IMR-90 (cell line): ENCODE measurements at regions not wholly inside any gene's neighbourhood (a gene's known extent, or its start where the extent isn't known, plus 50 kb on each side); places are given as distances from the start of the nearest gene placed in this dataset.

ENCODE experiments used
- ATAC-seq: fragments of 200-7000 bp; cut with Tn5 transposase; 2 replicates; pipeline ENCODE4 v1.9.1; 2020; ENCODE audit warnings: low read depth, mild to moderate bottlenecking, moderate library complexity
- BruUV-seq: library from RNA; stranded (reverse); fragments of 400-500 nt; replicated peaks from 2 replicates; lab custom pipeline; 2021; lab: Mats Ljungman, UMichigan
- CTCF ChIA-PET: fragments of 300-600 bp; formaldehyde crosslinking; extraction: SDS; loops from one replicate; lab custom pipeline; 2021; ENCODE audit warnings: antibody characterized with exemption; lab: Yijun Ruan, JAX
- POLR2A ChIA-PET: fragments of 300-600 bp; sonication (Branson Sonifier 250); formaldehyde crosslinking; loops from one replicate; lab custom pipeline; 2022; ENCODE audit warnings: antibody characterized with exemption; ENCODE audit not compliant: unreplicated experiment; lab: Charles Lee
- DNase-seq: peaks from one replicate; pipeline ENCODE4 v3.0.0; 2013
- H2AFZ ChIP-seq: replicated peaks from 2 replicates; pipeline ENCODE3; 2013; ENCODE audit warnings: low read length, mild to moderate bottlenecking; ENCODE audit not compliant: poor library complexity
- H2AK5ac ChIP-seq: 2 replicates; pipeline ENCODE4 v1.6.1; 2013; ENCODE audit warnings: low read depth, low read length, inconsistent platforms
- H2AK9ac ChIP-seq: replicated peaks from 2 replicates; pipeline ENCODE3; 2013; ENCODE audit warnings: mild to moderate bottlenecking, low read depth, low read length, moderate library complexity; ENCODE audit not compliant: poor library complexity
- H2BK120ac ChIP-seq: 2 replicates; pipeline ENCODE4 v1.6.1; 2013; ENCODE audit warnings: low read depth, low read length, inconsistent platforms
- H2BK15ac ChIP-seq: 3 replicates; pipeline ENCODE4 v1.6.1; 2013; ENCODE audit warnings: low read depth, low read length, inconsistent platforms
- H2BK20ac ChIP-seq: 2 replicates; pipeline ENCODE4 v1.6.1; 2013; ENCODE audit warnings: low read depth, mild to moderate bottlenecking, inconsistent platforms, low read length, moderate library complexity
- H2BK5ac ChIP-seq: 2 replicates; pipeline ENCODE4 v1.6.1; 2013; ENCODE audit warnings: mild to moderate bottlenecking, low read depth, low read length, inconsistent platforms; ENCODE audit not compliant: poor library complexity, severe bottlenecking
- H3K14ac ChIP-seq: replicated peaks from 2 replicates; pipeline ENCODE4 v1.6.1; 2013; ENCODE audit warnings: low read depth, low read length, inconsistent platforms
- H3K18ac ChIP-seq: 2 replicates; pipeline ENCODE4 v1.6.1; 2013; ENCODE audit warnings: low read depth, low read length, control low read depth
- H3K23ac ChIP-seq: 2 replicates; pipeline ENCODE4 v1.6.1; 2013; ENCODE audit warnings: low read depth, low read length, inconsistent platforms
- H3K27ac ChIP-seq: 2 replicates; pipeline ENCODE4 v1.5.1; 2013; ENCODE audit warnings: mild to moderate bottlenecking, control low read depth, low read length; ENCODE audit not compliant: insufficient read depth
- H3K27me3 ChIP-seq: 2 replicates; pipeline ENCODE4 v1.6.1; 2013; ENCODE audit warnings: low read length; ENCODE audit not compliant: control insufficient read depth, insufficient read depth
- H3K36me3 ChIP-seq: 2 replicates; pipeline ENCODE4 v1.6.1; 2013; ENCODE audit warnings: low read length, mixed read lengths; ENCODE audit not compliant: control insufficient read depth, insufficient read depth
- H3K4ac ChIP-seq: 2 replicates; pipeline ENCODE4 v1.6.1; 2013; ENCODE audit warnings: low read depth, low read length, inconsistent platforms
- H3K4me1 ChIP-seq: 2 replicates; pipeline ENCODE4 v1.6.1; 2013; ENCODE audit warnings: low read length, mixed read lengths; ENCODE audit not compliant: control insufficient read depth, insufficient read depth
- H3K4me2 ChIP-seq: 2 replicates; pipeline ENCODE4 v1.6.1; 2013; ENCODE audit warnings: low read depth, mild to moderate bottlenecking, control low read depth, low read length, moderate library complexity
- H3K4me3 ChIP-seq: 2 replicates; pipeline ENCODE4 v1.5.1; 2013; ENCODE audit warnings: low read depth, mild to moderate bottlenecking, control low read depth, low read length, moderate library complexity; ENCODE audit not compliant: insufficient read depth
- H3K56ac ChIP-seq: 2 replicates; pipeline ENCODE4 v1.6.1; 2013; ENCODE audit warnings: low read length, inconsistent platforms; ENCODE audit not compliant: insufficient read depth; ENCODE audit errors: extremely low read depth
- H3K79me1 ChIP-seq, 2 experiments: 2 replicates each; pipeline ENCODE4 v1.6.1; 2013; ENCODE audit warnings: low read length in 2 of 2, inconsistent platforms in 1 of 2, low read depth in 1 of 2
- H3K9ac ChIP-seq: 2 replicates; pipeline ENCODE4 v1.6.1; 2013; ENCODE audit warnings: low read depth, low read length, control low read depth
- H3K9me1 ChIP-seq: 2 replicates; pipeline ENCODE4 v1.6.1; 2013; ENCODE audit warnings: low read length, inconsistent platforms; ENCODE audit not compliant: insufficient read depth
- H3K9me3 ChIP-seq: 2 replicates; pipeline ENCODE4 v1.6.1; 2013; ENCODE audit warnings: low read length; ENCODE audit not compliant: control insufficient read depth, insufficient read depth
- H4K20me1 ChIP-seq: 2 replicates; pipeline ENCODE4 v1.6.1; 2013; ENCODE audit warnings: low read length, inconsistent platforms; ENCODE audit not compliant: insufficient read depth
- H4K5ac ChIP-seq: 2 replicates; pipeline ENCODE4 v1.6.1; 2013; ENCODE audit warnings: mild to moderate bottlenecking, low read depth, low read length, control low read depth
- H4K8ac ChIP-seq, 2 experiments: 2 replicates each; pipeline ENCODE4 v1.6.1; 2013; ENCODE audit warnings: low read depth in 2 of 2, low read length in 2 of 2, control low read depth in 1 of 2, inconsistent platforms in 1 of 2
- H4K91ac ChIP-seq: 2 replicates; pipeline ENCODE4 v1.6.1; 2013; ENCODE audit warnings: low read depth, low read length, inconsistent platforms; ENCODE audit not compliant: insufficient read depth
- CEBPB ChIP-seq: IDR thresholded peaks from 2 replicates; pipeline ENCODE4 v1.6.1; 2012; ENCODE audit warnings: low read depth, low read length, improper control_type of control experiment
- FOS ChIP-seq: fragments of 150-350 bp; IDR thresholded peaks from 2 replicates; pipeline ENCODE4 v1.6.1; 2016; ENCODE audit warnings: low read depth, low read length
- MAFK ChIP-seq: IDR thresholded peaks from 2 replicates; pipeline ENCODE4 v1.6.1; 2012; ENCODE audit warnings: low read depth, low read length, improper control_type of control experiment
- SMC3 ChIP-seq: fragments of 150-350 bp; IDR thresholded peaks from 2 replicates; pipeline ENCODE4 v1.6.1; 2016; ENCODE audit warnings: low read depth, mild to moderate bottlenecking, antibody characterized with exemption, low read length, moderate library complexity
- WGBS, 2 experiments: methylation state at CpG; one replicate each; pipeline versions ENCODE4 v1.1.5 to v1.1.7; 2013; ENCODE audit warnings: missing lambda C conversion rate in 2 of 2; ENCODE audit not compliant: insufficient read length in 1 of 2; ENCODE audit errors: extremely low coverage in 2 of 2; 5-methylcytosine and 5-hydroxymethylcytosine counted together
- dilution Hi-C: fragments of 300-500 bp; cut with HindIII; formaldehyde crosslinking; loops from one replicate; pipeline ENCODE4 v1.14.3; 2018; ENCODE audit warnings: low sequenced_read_pairs; ENCODE audit not compliant: unreplicated experiment
- in situ Hi-C: fragments of 300-500 bp; cut with MboI; formaldehyde crosslinking; loops from 3 replicates; pipeline ENCODE4 v1.14.3; 2019; ENCODE audit warnings: low sequenced_read_pairs, inconsistent platforms, mixed read lengths
- intact Hi-C: fragments of 100-400 bp; cut with micrococcal nuclease; formaldehyde crosslinking; loops from 2 replicates; pipeline ENCODE4 v1.10.0; 2022

- H3K9ac ChIP-seq = no peak overlapping the region
- peak overlapping the region; percentile 79; the same call in 1 of the 2 replicates for H4K5ac ChIP-seq
- peak overlapping the region; percentile 95 for H3K23ac ChIP-seq
- H3K27ac ChIP-seq = peak overlapping the region; percentile 65; the same call in 1 of the 2 replicates
- H2BK20ac ChIP-seq = peak overlapping the region; percentile 97
- BruUV-seq = no TSS peak
- H2BK15ac ChIP-seq = peak overlapping the region; percentile 92; the same call in 2 of the 3 replicates
- H2AFZ ChIP-seq = no peak overlapping the region
- POLR2A ChIA-PET = no interaction called here
- no peaks in the 10 kb centered on the region for H4K20me1 ChIP-seq
- peak overlapping the region; percentile 29 to 88 for H4K8ac ChIP-seq
- no peaks in the 10 kb centered on the region for H3K36me3 ChIP-seq
- H3K14ac ChIP-seq = peak overlapping the region; percentile 93
- H3K4me1 ChIP-seq = peaks cover 8% of the 10 kb centered on the region
- peak overlapping the region; percentile 91; the same call in 1 of the 2 replicates for H3K18ac ChIP-seq
- H4K91ac ChIP-seq = peak overlapping the region; percentile 92
- peak; percentile 77 for ATAC-seq
- H3K4me2 ChIP-seq = peak overlapping the region; percentile 67
- H3K79me1 ChIP-seq = no peaks in the 10 kb centered on the region
- peak overlapping the region; percentile 97 for H2BK120ac ChIP-seq
- H3K27me3 ChIP-seq = no peaks in the 10 kb centered on the region
- no CpG with 5 or more reads among the region's 2 CpGs for WGBS, 2 experiments
- dilution Hi-C loops (no loop called here), intact Hi-C loops (loop anchor here (2.0 kb wide), 2 partner anchors 36 to 98 kb away; no protein-coding TSS in a partner anchor), in situ Hi-C loops (loop anchor here (10.0 to 25.0 kb wide), 3 partner anchors 62 to 320 kb away; partner anchors contain the start of gene KLHL9)
- TF ChIP-seq FOS (peak; percentile 43; the same call in 1 of the 2 replicates), MAFK (peak; percentile 26; the same call in 1 of the 2 replicates), SMC3 (no peak), CEBPB (peak; percentile 55; the same call in 1 of the 2 replicates)
- no peaks in the 10 kb centered on the region for H3K9me3 ChIP-seq
- peak overlapping the region; percentile 2; the same call in 1 of the 2 replicates for H3K4me3 ChIP-seq
- H2AK5ac ChIP-seq = peak overlapping the region; percentile 69; the same call in 1 of the 2 replicates
- peak overlapping the region; percentile 94; the same call in 1 of the 2 replicates for H3K4ac ChIP-seq
- peak overlapping the region; percentile 96 for H2BK5ac ChIP-seq
- peak overlapping the region; percentile 29; the same call in 1 of the 2 replicates for H3K56ac ChIP-seq
- no peak overlapping the region for H2AK9ac ChIP-seq
- CTCF ChIA-PET = interaction anchor here (1.3 kb wide), 1 partner anchor 9 kb away, joined by 3 read pairs; no protein-coding TSS in a partner anchor
- peak; percentile 87 for DNase-seq
- peaks cover 7% of the 10 kb centered on the region for H3K9me1 ChIP-seq
Measured at GRCh38 chr9:21656776-21657674, 145.4 kb upstream of the MTAP start.
